Neuron (in vitro differentiated cells): ENCODE measurements at regions not wholly inside any gene's neighbourhood (a gene's known extent, or its start where the extent isn't known, plus 50 kb on each side); places are given as distances from the start of the nearest gene placed in this dataset.
A peak's percentile ranks its signal among the peaks of the same experiment; 100 is the strongest.

Source experiments
- H2AFZ ChIP-seq: one replicate; pipeline ENCODE4 v1.6.1; 2013; ENCODE audit warnings: low read depth, mild to moderate bottlenecking, inconsistent platforms, low read length, moderate library complexity
- H3K27me3 ChIP-seq: one replicate; pipeline ENCODE4 v1.6.1; 2013; ENCODE audit warnings: low read length; ENCODE audit not compliant: insufficient read depth
- H3K36me3 ChIP-seq: one replicate; pipeline ENCODE4 v1.6.1; 2013; ENCODE audit warnings: low read length; ENCODE audit not compliant: insufficient read depth
- H3K4me1 ChIP-seq: one replicate; pipeline ENCODE4 v1.6.1; 2013; ENCODE audit warnings: low read length; ENCODE audit not compliant: insufficient read depth
- H3K4me3 ChIP-seq: 2 replicates; pipeline ENCODE4 v1.5.1; 2013; ENCODE audit warnings: mild to moderate bottlenecking, low read length, moderate library complexity
- H3K9me3 ChIP-seq: one replicate; pipeline ENCODE4 v1.6.1; 2013; ENCODE audit warnings: low read length

- Histone ChIP-seq H3K4me3 (no peak overlapping the region), H3K36me3 (no peaks in the 10 kb centered on the region)
Observed at GRCh38 chr18:26734760-26735159, 130.7 kb downstream of the AQP4 start.

GRCh38 chr18:26729449-26729848 is 136.1 kb downstream of the AQP4 start:
- Histone ChIP-seq H3K27me3 (no peaks in the 10 kb centered on the region), H3K9me3 (no peaks in the 10 kb centered on the region), H3K4me1 (peaks cover 13% of the 10 kb centered on the region), H3K36me3 (no peaks in the 10 kb centered on the region), H3K4me3 (no peak overlapping the region), H2AFZ (no peak overlapping the region)

More at GRCh38 chr18:26734760-26735159, 130.7 kb downstream of the AQP4 start:
- Histone ChIP-seq H3K4me1 (peaks cover 5% of the 10 kb centered on the region), H2AFZ (no peak overlapping the region), H3K27me3 (no peaks in the 10 kb centered on the region), H3K9me3 (peaks cover 5% of the 10 kb centered on the region)

- no peaks in the 10 kb centered on the region for H3K9me3 ChIP-seq
Observed at GRCh38 chr18:26729008-26729407, 136.5 kb downstream of the AQP4 start.

GRCh38 chr18:26723981-26724380 is 141.5 kb downstream of the AQP4 start:
- Histone ChIP-seq H3K36me3 (no peaks in the 10 kb centered on the region), H2AFZ (no peak overlapping the region), H3K27me3 (no peaks in the 10 kb centered on the region), H3K4me1 (peaks cover 18% of the 10 kb centered on the region), H3K9me3 (no peaks in the 10 kb centered on the region), H3K4me3 (no peak overlapping the region)

More at GRCh38 chr18:26729008-26729407, 136.5 kb downstream of the AQP4 start:
- H2AFZ ChIP-seq: no peak overlapping the region
- no peak overlapping the region for H3K4me3 ChIP-seq
- no peaks in the 10 kb centered on the region for H3K27me3 ChIP-seq
- H3K4me1 ChIP-seq: peaks cover 15% of the 10 kb centered on the region
- no peaks in the 10 kb centered on the region for H3K36me3 ChIP-seq

GRCh38 chr18:26722565-26722931 is 143.0 kb downstream of the AQP4 start:
- H3K36me3 ChIP-seq: no peaks in the 10 kb centered on the region
- H3K4me1 ChIP-seq: peaks cover 16% of the 10 kb centered on the region
- H3K4me3 ChIP-seq: no peak overlapping the region

GRCh38 chr18:26721854-26722564 is 143.5 kb downstream of the AQP4 start:
- Histone ChIP-seq H2AFZ (no peak overlapping the region), H3K4me1 (peaks cover 16% of the 10 kb centered on the region)

More at GRCh38 chr18:26722565-26722931, 143.0 kb downstream of the AQP4 start:
- Histone ChIP-seq H3K27me3 (no peaks in the 10 kb centered on the region), H2AFZ (no peak overlapping the region), H3K9me3 (no peaks in the 10 kb centered on the region)

GRCh38 chr18:26719896-26720295 is 145.6 kb downstream of the AQP4 start:
- Histone ChIP-seq H3K36me3 (no peaks in the 10 kb centered on the region), H2AFZ (no peak overlapping the region), H3K4me1 (peaks cover 16% of the 10 kb centered on the region), H3K9me3 (no peaks in the 10 kb centered on the region), H3K4me3 (no peak overlapping the region), H3K27me3 (no peaks in the 10 kb centered on the region)

More at GRCh38 chr18:26721854-26722564, 143.5 kb downstream of the AQP4 start:
- Histone ChIP-seq H3K36me3 (no peaks in the 10 kb centered on the region), H3K27me3 (no peaks in the 10 kb centered on the region), H3K4me3 (no peak overlapping the region), H3K9me3 (no peaks in the 10 kb centered on the region)

GRCh38 chr18:26717123-26717719 is 148.3 kb downstream of the AQP4 start:
- Histone ChIP-seq H2AFZ (no peak overlapping the region), H3K9me3 (no peaks in the 10 kb centered on the region), H3K27me3 (no peaks in the 10 kb centered on the region), H3K36me3 (no peaks in the 10 kb centered on the region), H3K4me1 (peaks cover 10% of the 10 kb centered on the region), H3K4me3 (no peak overlapping the region)

GRCh38 chr18:26714739-26715138 is 150.8 kb downstream of the AQP4 start:
- peaks cover 14% of the 10 kb centered on the region for H3K4me1 ChIP-seq
- no peak overlapping the region for H3K4me3 ChIP-seq
- H2AFZ ChIP-seq: no peak overlapping the region
- no peaks in the 10 kb centered on the region for H3K27me3 ChIP-seq
- no peaks in the 10 kb centered on the region for H3K36me3 ChIP-seq
- no peaks in the 10 kb centered on the region for H3K9me3 ChIP-seq

- Histone ChIP-seq H3K9me3 (no peaks in the 10 kb centered on the region), H3K36me3 (no peaks in the 10 kb centered on the region), H3K4me1 (peaks cover 27% of the 10 kb centered on the region), H2AFZ (no peak overlapping the region), H3K27me3 (no peaks in the 10 kb centered on the region), H3K4me3 (no peak overlapping the region)
Observed at GRCh38 chr18:26711756-26712155, 153.8 kb downstream of the AQP4 start.

GRCh38 chr18:26710470-26711096 is 154.9 kb downstream of the AQP4 start:
- H3K9me3 ChIP-seq: no peaks in the 10 kb centered on the region
- H2AFZ ChIP-seq: peak overlapping the region; percentile 70
- no peaks in the 10 kb centered on the region for H3K36me3 ChIP-seq
- no peak overlapping the region for H3K4me3 ChIP-seq
- no peaks in the 10 kb centered on the region for H3K27me3 ChIP-seq
- H3K4me1 ChIP-seq: peaks cover 27% of the 10 kb centered on the region

- no peak overlapping the region for H3K4me3 ChIP-seq
- H3K36me3 ChIP-seq: no peaks in the 10 kb centered on the region
- no peaks in the 10 kb centered on the region for H3K9me3 ChIP-seq
- H3K4me1 ChIP-seq: peaks cover 27% of the 10 kb centered on the region
- H3K27me3 ChIP-seq: no peaks in the 10 kb centered on the region
- no peak overlapping the region for H2AFZ ChIP-seq
Observed at GRCh38 chr18:26709897-26710296, 155.6 kb downstream of the AQP4 start.
